ENCODE measurements at regions not wholly inside any gene's neighbourhood (a gene's known extent, or its start where the extent isn't known, plus 50 kb on each side); places are given as distances from the start of the nearest gene placed in this dataset.

GRCh38 chr5:88419931-88420330 lies 151.3 kb upstream of the TMEM161B start:
- CTCF ChIA-PET: no interaction called here
- H3K36me3 Mint-ChIP-seq: no peaks in the 10 kb centered on the region

DNA sequence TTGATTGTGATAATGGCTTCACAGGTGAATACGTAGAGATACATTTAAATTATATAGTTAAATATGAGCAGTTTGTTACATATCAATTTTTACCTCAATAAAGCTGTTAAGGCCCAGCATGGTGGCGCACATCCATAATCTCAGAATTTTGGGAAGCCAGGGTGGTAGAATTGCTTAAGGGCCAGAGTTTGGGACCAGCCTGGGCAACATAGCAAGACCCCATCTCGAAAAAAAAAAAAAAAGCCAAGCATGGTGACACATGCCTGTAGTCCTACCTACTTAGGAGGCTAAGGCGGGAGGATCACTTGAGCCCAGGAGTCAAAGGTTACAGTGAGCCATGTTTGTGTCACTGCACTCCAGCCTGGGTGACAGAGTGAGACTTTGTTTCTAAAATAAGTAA lies 138.7 kb upstream of the TMEM161B start:
- Mint-ChIP-seq H3K4me3 (no peak overlapping the region), H3K4me1 (peaks cover 10% of the 10 kb centered on the region), H3K27me3 (ENCODE audit: low read depth) (no peaks in the 10 kb centered on the region; the same call in 1 of the 2 replicates), H3K36me3 (no peaks in the 10 kb centered on the region), H3K9me3 (no peaks in the 10 kb centered on the region), H3K27ac (no peak overlapping the region)
- ChIA-PET POLR2A (no interaction called here), CTCF (no interaction called here)
- TF ChIP-seq ETV6 (CRISPR knock-in tag; IDR thresholded peaks at IDR 0.05) (no peak), ZNF121 (CRISPR knock-in tag; IDR thresholded peaks at IDR 0.05) (peak; percentile 67)
- DNase-seq (ENCODE audit: low spot score) (no peak), ATAC-seq (no peak)

More at GRCh38 chr5:88419931-88420330, 151.3 kb upstream of the TMEM161B start:
- POLR2A ChIA-PET: no interaction called here
- Mint-ChIP-seq H3K9me3 (no peaks in the 10 kb centered on the region), H3K4me3 (no peak overlapping the region), H3K4me1 (no peaks in the 10 kb centered on the region), H3K27me3 (ENCODE audit: low read depth) (no peaks in the 10 kb centered on the region), H3K27ac (no peak overlapping the region)
- ATAC-seq (no peak), DNase-seq (ENCODE audit: low spot score) (no peak)
- no peak for TF ChIP-seq ZNF423 (CRISPR knock-in tag; IDR thresholded peaks at IDR 0.05)
- no peak for TF ChIP-seq ZNF281 (CRISPR knock-in tag; IDR thresholded peaks at IDR 0.05)
- no peak for TF ChIP-seq JAZF1 (CRISPR knock-in tag; IDR thresholded peaks at IDR 0.05)
- TF ChIP-seq ZNF121 (CRISPR knock-in tag; IDR thresholded peaks at IDR 0.05): no peak
- no peak for TF ChIP-seq ZNF232 (CRISPR knock-in tag; IDR thresholded peaks at IDR 0.05)
- TF ChIP-seq STAT6 (CRISPR knock-in tag; conservative IDR thresholded peaks at IDR 0.05; ENCODE audit: low read depth): no peak
- TF ChIP-seq NFE2L1 (CRISPR knock-in tag; IDR thresholded peaks at IDR 0.05): no peak
- no peak for TF ChIP-seq JUN (CRISPR knock-in tag; IDR thresholded peaks at IDR 0.05)
- TF ChIP-seq ETV6 (CRISPR knock-in tag; IDR thresholded peaks at IDR 0.05): no peak
- TF ChIP-seq NR3C1 (CRISPR knock-in tag; conservative IDR thresholded peaks at IDR 0.05; ENCODE audit: low read depth): no peak

- Mint-ChIP-seq H3K27ac (no peak overlapping the region), H3K9me3 (no peaks in the 10 kb centered on the region), H3K36me3 (no peaks in the 10 kb centered on the region), H3K27me3 (ENCODE audit: low read depth) (no peaks in the 10 kb centered on the region), H3K4me3 (no peak overlapping the region), H3K4me1 (peaks cover 23% of the 10 kb centered on the region)
- TF ChIP-seq NFYB (CRISPR knock-in tag; conservative IDR thresholded peaks at IDR 0.05; ENCODE audit: low read depth) (no peak), NFE2L1 (CRISPR knock-in tag; IDR thresholded peaks at IDR 0.05) (no peak), CREM (CRISPR knock-in tag; IDR thresholded peaks at IDR 0.05) (no peak), SMAD4 (CRISPR knock-in tag; IDR thresholded peaks at IDR 0.05) (no peak)
- TF ChIP-seq, protein P1, sequence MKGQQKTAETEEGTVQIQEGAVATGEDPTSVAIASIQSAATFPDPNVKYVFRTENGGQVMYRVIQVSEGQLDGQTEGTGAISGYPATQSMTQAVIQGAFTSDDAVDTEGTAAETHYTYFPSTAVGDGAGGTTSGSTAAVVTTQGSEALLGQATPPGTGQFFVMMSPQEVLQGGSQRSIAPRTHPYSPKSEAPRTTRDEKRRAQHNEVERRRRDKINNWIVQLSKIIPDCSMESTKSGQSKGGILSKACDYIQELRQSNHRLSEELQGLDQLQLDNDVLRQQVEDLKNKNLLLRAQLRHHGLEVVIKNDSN (CRISPR knock-in tag; IDR thresholded peaks at IDR 0.05): no peak
- TF ChIP-seq, protein P2, sequence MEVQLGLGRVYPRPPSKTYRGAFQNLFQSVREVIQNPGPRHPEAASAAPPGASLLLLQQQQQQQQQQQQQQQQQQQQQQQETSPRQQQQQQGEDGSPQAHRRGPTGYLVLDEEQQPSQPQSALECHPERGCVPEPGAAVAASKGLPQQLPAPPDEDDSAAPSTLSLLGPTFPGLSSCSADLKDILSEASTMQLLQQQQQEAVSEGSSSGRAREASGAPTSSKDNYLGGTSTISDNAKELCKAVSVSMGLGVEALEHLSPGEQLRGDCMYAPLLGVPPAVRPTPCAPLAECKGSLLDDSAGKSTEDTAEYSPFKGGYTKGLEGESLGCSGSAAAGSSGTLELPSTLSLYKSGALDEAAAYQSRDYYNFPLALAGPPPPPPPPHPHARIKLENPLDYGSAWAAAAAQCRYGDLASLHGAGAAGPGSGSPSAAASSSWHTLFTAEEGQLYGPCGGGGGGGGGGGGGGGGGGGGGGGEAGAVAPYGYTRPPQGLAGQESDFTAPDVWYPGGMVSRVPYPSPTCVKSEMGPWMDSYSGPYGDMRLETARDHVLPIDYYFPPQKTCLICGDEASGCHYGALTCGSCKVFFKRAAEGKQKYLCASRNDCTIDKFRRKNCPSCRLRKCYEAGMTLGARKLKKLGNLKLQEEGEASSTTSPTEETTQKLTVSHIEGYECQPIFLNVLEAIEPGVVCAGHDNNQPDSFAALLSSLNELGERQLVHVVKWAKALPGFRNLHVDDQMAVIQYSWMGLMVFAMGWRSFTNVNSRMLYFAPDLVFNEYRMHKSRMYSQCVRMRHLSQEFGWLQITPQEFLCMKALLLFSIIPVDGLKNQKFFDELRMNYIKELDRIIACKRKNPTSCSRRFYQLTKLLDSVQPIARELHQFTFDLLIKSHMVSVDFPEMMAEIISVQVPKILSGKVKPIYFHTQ (CRISPR knock-in tag; IDR thresholded peaks at IDR 0.05): no peak
- ATAC-seq (no peak), DNase-seq (ENCODE audit: low spot score) (no peak)
- ChIA-PET CTCF (no interaction called here), POLR2A (no interaction called here)
These were observed 137.1 kb upstream of the TMEM161B start for GRCh38 chr5:88405783-88406182.
